ENCODE measurements at regions not wholly inside any gene's neighbourhood (a gene's known extent, or its start where the extent isn't known, plus 50 kb on each side); places are given as distances from the start of the nearest gene placed in this dataset.
"Not testable (repeated sequence)": the region's sequence is repeated elsewhere in the genome, so short reads cannot be mapped to it uniquely, and the experiment has no call there.

GRCh38 chr17:33567223-33567622, 274.1 kb upstream of the ASIC2 start:
- no peak for DNase-seq (ENCODE audit: low read depth)

GRCh38 chr17:33572615-33573014, 279.5 kb upstream of the ASIC2 start:
- no peak for DNase-seq (ENCODE audit: low read depth)

GRCh38 chr17:33574942-33575445, 281.9 kb upstream of the ASIC2 start:
- DNase-seq (ENCODE audit: low read depth), result no peak

GRCh38 chr17:33579740-33580139, 286.6 kb upstream of the ASIC2 start:
- DNase-seq (ENCODE audit: low read depth), result not testable (repeated sequence)

- no peak for DNase-seq (ENCODE audit: low read depth)
Observed at GRCh38 chr17:33580215-33580614, 287.1 kb upstream of the ASIC2 start.

- DNase-seq (ENCODE audit: low read depth), result no peak
Observed at GRCh38 chr17:33582661-33583060, 289.6 kb upstream of the ASIC2 start.

GRCh38 chr17:33583518-33584417, 290.7 kb upstream of the ASIC2 start:
- no peak for DNase-seq (ENCODE audit: low read depth)

DNA sequence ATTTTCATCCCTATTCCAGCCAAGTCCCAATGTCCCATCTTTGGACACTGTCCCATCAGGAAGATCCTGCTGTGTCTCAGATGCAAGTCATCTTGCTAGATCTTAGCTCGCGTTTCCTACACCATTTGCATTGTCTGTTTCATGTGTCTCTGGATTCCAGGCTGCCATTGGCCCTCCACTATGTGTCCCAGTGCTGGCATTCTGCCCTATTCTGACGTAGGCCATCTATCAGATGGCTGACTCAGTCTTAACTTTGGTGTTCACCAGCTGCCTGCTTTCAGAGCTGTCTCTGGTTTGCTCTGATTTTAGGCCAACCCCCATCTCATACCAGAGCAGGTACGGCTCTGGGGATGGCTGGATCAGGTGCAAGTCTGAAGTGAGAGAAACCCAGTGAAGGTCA, 300.9 kb upstream of the ASIC2 start:
- no peak for DNase-seq (ENCODE audit: low read depth)

DNA sequence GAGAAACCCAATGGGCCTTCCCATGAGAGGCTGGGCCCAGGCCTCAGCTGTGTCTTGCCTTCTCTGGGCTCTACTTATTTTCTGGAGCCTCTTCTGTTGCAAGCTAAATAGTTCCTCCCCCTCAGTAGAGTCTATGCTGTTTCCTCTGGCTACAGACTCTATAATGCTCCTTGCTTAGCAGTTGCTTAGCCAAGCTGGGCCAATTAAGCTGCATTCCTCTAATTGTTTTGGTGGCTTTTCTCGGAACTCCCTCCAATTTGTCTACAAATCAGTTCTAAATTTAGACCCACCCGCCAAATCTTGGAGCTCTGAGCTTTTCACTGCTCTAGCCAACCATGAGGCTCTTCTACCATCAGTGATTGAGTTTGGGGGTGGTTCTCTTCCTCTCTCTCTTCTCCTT, 302.7 kb upstream of the ASIC2 start:
- DNase-seq (ENCODE audit: low read depth), result no peak

DNA sequence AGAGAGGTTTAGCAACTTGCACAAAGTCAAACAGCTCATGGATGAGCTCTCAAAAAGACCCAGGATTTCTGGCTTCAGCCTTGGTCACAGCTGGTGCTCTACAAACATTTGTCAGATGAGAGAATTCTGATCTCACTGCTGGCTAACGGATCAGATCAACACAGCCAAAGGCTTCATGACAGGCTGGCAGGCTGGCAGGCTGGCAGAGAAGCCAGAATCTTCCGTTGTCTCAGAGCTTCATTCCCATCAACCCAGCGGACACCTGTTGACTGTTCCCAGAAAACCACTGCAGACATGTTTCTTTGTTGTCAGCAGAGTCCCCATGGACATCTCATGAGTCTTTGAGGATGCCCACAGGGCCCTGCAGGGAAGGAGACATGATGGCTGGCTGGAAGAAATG, 303.8 kb upstream of the ASIC2 start:
- DNase-seq (ENCODE audit: low read depth), result no peak

GRCh38 chr17:33598797-33599196, 305.7 kb upstream of the ASIC2 start:
- DNase-seq (ENCODE audit: low read depth), result no peak

DNA sequence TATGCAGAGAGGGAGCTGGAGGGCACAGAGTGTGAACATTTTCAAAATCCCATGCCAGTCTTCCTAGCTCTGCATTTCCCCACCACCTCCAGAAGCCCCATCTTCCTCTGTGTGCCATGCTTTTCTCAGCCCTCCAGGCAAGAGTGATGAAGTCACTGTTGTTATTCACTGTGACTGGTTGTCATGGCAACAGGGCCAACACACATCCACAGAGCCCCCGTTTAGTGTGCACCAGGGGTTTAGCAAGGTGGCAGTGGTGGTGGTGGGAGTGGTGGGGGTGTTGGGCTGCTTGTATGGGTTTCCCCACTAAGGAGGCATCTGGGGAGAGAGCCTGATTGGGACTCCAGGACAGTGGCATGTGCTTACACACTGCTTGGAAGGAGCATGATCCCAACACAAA, 309.9 kb upstream of the ASIC2 start:
- no peak for DNase-seq (ENCODE audit: low read depth)

DNA sequence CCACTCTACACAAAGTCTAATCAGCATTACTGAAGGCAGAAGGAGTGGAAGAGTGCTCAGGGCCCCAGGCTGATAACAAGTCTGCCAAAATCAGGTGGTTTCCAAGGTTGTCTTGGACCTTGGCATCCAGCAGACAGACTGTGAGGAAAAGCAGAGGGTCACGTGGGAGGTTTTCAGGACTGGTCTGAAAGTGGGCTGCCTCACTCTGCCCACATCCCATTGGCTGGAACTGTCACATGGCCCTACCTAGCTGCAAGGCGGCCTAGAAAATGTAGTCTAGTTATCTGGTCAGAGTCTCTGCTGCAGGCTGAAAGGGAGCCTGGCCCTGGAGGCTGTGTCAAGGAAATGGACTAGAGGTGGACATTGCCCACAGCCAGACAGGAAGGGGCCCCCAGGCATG, 310.7 kb upstream of the ASIC2 start:
- DNase-seq (ENCODE audit: low read depth), result no peak

DNA sequence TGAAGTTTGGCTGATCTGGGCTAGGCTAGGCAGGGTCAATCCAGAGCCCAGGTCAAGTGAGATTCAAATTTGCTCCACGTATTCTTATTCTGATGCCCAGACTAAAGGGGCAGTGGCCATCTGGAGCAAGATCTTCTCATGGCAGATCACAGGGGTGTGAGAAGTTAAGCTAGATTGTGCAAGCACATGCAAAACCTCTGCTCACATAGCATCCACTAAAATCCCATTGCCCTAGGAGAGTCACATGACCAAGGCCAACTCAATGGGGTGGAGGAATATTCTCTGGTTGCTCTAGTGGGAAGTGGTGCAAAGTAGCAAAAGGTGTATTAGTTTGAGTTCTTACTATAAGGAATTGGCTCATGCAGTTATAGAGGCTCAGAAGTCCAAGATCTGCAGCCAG, 318.4 kb upstream of the ASIC2 start:
- no peak for DNase-seq (ENCODE audit: low read depth)

DNA sequence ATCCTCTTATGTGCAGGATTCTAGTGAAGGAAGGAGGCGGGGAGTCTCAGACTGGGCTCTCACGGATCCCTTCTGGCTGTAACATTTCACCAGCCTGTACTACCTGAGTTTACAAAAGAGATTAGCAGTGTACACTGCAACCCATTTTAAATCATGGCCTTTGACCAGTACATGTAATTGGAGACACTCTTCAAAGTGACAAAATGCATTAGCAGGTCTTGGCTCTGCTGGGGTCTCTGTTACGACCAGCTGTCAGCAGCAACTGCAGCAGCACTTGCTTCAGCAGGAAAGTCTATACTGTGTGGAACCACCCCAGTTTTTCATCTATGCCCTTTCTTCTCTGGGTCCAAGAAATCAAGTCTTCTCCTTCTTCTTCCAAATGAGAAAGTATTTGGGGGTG, 322.8 kb upstream of the ASIC2 start:
- no peak for DNase-seq (ENCODE audit: low read depth)

DNA sequence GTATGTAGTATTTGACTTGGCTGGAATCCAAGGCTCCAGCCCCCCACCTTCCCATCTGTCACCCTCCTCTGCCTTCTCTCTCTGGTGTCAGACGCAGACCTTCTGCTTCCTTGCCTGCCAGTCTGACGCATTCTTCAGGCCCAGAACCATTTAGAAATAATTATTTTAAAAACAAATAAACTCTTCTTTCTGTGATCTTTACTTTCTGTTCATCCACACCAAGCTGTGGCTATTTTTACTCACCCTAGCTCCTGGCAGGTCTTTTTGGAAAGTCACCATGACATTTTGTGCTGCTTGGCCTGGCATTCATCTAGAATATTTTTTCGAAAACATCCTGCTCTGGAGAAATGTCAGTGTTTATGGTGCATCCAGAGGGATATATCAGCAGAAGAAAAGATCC, 330.7 kb upstream of the ASIC2 start:
- no peak for DNase-seq (ENCODE audit: low read depth)

- DNase-seq (ENCODE audit: low read depth), result no peak
Observed at GRCh38 chr17:33628500-33629346, 335.6 kb upstream of the ASIC2 start.

- DNase-seq (ENCODE audit: low read depth), result no peak
Observed at GRCh38 chr17:33633446-33633845, 340.4 kb upstream of the ASIC2 start.

DNA sequence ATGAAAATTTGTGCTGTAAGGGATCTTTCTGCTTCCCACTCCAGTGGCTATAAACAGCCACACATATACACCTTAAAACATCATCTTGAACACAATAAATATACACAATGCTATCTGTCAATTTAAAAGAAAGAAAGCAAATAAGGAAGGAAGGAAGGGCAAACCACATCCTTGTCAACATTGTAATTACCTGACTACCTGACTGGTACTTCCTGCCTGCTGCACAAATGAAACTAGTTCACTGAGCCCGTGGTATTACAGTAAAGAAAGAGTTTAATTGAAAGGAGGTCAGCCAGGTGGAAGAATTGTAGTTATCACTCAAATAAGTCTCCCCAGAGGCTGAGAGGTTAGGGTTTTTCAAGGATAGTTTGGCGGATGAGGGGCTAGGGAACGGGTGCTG, 344.4 kb upstream of the ASIC2 start:
- DNase-seq (ENCODE audit: low read depth), result no peak

GRCh38 chr17:33639103-33639880, 346.2 kb upstream of the ASIC2 start:
- DNase-seq (ENCODE audit: low read depth), result no peak

GRCh38 chr17:33640629-33641028, 347.5 kb upstream of the ASIC2 start:
- DNase-seq (ENCODE audit: low read depth), result no peak

- DNase-seq (ENCODE audit: low read depth), result no peak
Observed at GRCh38 chr17:33642002-33642401, 348.9 kb upstream of the ASIC2 start.
